ENCODE measurements at regions not wholly inside any gene's neighbourhood (a gene's known extent, or its start where the extent isn't known, plus 50 kb on each side); places are given as distances from the start of the nearest gene placed in this dataset.
A peak's percentile ranks its signal among the peaks of the same experiment; 100 is the strongest.
"Not testable (repeated sequence)": the region's sequence is repeated elsewhere in the genome, so short reads cannot be mapped to it uniquely, and the experiment has no call there.

- not testable (repeated sequence) for H4K20me1 ChIP-seq (ENCODE audit: insufficient read depth, low read length); H3K4me3 ChIP-seq (ENCODE audit: low read depth in 1 of 2, low read length in 2 of 2); DNase-seq; H3K36me3 ChIP-seq (ENCODE audit: insufficient read depth, low read length); H3K9ac ChIP-seq (ENCODE audit: low read depth, low read length); H3K4me1 ChIP-seq (ENCODE audit: insufficient read depth, low read length); H3K27me3 ChIP-seq (ENCODE audit: insufficient read depth, low read length, poor library complexity); H3K4me2 ChIP-seq (ENCODE audit: insufficient read depth, low read length); H3K79me2 ChIP-seq (ENCODE audit: insufficient read depth, low read length); H3K9me3 ChIP-seq (ENCODE audit: insufficient read depth, low read length, severe bottlenecking); ATAC-seq (ENCODE audit: insufficient read depth, low read depth); H2AFZ ChIP-seq (ENCODE audit: low read depth, low read length); H3K27ac ChIP-seq (ENCODE audit: low read length)
These were observed 4437.7 kb upstream of the TPTE start for GRCh38 chr21:6083574-6084120.

GRCh38 chr21:6086038-6086437 is 4435.3 kb upstream of the TPTE start:
- not testable (repeated sequence) for H3K27me3 ChIP-seq (ENCODE audit: insufficient read depth, low read length, poor library complexity); H3K27ac ChIP-seq (ENCODE audit: low read length); H3K4me2 ChIP-seq (ENCODE audit: insufficient read depth, low read length); ATAC-seq (ENCODE audit: insufficient read depth, low read depth); H3K79me2 ChIP-seq (ENCODE audit: insufficient read depth, low read length); H3K36me3 ChIP-seq (ENCODE audit: insufficient read depth, low read length); H2AFZ ChIP-seq (ENCODE audit: low read depth, low read length); H3K4me3 ChIP-seq (ENCODE audit: low read depth in 1 of 2, low read length in 2 of 2); H3K9me3 ChIP-seq (ENCODE audit: insufficient read depth, low read length, severe bottlenecking); H4K20me1 ChIP-seq (ENCODE audit: insufficient read depth, low read length); H3K9ac ChIP-seq (ENCODE audit: low read depth, low read length); DNase-seq; H3K4me1 ChIP-seq (ENCODE audit: insufficient read depth, low read length)

- not testable (repeated sequence) for H4K20me1 ChIP-seq (ENCODE audit: insufficient read depth, low read length); H3K9ac ChIP-seq (ENCODE audit: low read depth, low read length); H3K27ac ChIP-seq (ENCODE audit: low read length); ATAC-seq (ENCODE audit: insufficient read depth, low read depth); H3K4me3 ChIP-seq (ENCODE audit: low read depth in 1 of 2, low read length in 2 of 2); H2AFZ ChIP-seq (ENCODE audit: low read depth, low read length); H3K36me3 ChIP-seq (ENCODE audit: insufficient read depth, low read length); H3K4me1 ChIP-seq (ENCODE audit: insufficient read depth, low read length); H3K27me3 ChIP-seq (ENCODE audit: insufficient read depth, low read length, poor library complexity); H3K9me3 ChIP-seq (ENCODE audit: insufficient read depth, low read length, severe bottlenecking); DNase-seq; H3K79me2 ChIP-seq (ENCODE audit: insufficient read depth, low read length); H3K4me2 ChIP-seq (ENCODE audit: insufficient read depth, low read length)
These were observed 4433.7 kb upstream of the TPTE start for GRCh38 chr21:6087579-6088178.

- not testable (repeated sequence) for H3K4me2 ChIP-seq (ENCODE audit: insufficient read depth, low read length); H3K36me3 ChIP-seq (ENCODE audit: insufficient read depth, low read length); H4K20me1 ChIP-seq (ENCODE audit: insufficient read depth, low read length); H3K9me3 ChIP-seq (ENCODE audit: insufficient read depth, low read length, severe bottlenecking); DNase-seq; H3K9ac ChIP-seq (ENCODE audit: low read depth, low read length); H3K27ac ChIP-seq (ENCODE audit: low read length); H3K27me3 ChIP-seq (ENCODE audit: insufficient read depth, low read length, poor library complexity); ATAC-seq (ENCODE audit: insufficient read depth, low read depth); H3K4me1 ChIP-seq (ENCODE audit: insufficient read depth, low read length); H3K4me3 ChIP-seq (ENCODE audit: low read depth in 1 of 2, low read length in 2 of 2); H2AFZ ChIP-seq (ENCODE audit: low read depth, low read length); H3K79me2 ChIP-seq (ENCODE audit: insufficient read depth, low read length)
These were observed 4431.0 kb upstream of the TPTE start for GRCh38 chr21:6090286-6090908.

GRCh38 chr21:6091335-6092027 is 4429.9 kb upstream of the TPTE start:
- H3K27me3 ChIP-seq (ENCODE audit: insufficient read depth, low read length, poor library complexity); H3K9me3 ChIP-seq (ENCODE audit: insufficient read depth, low read length, severe bottlenecking); H3K4me2 ChIP-seq (ENCODE audit: insufficient read depth, low read length); H3K4me1 ChIP-seq (ENCODE audit: insufficient read depth, low read length); DNase-seq; H3K27ac ChIP-seq (ENCODE audit: low read length); H4K20me1 ChIP-seq (ENCODE audit: insufficient read depth, low read length); H2AFZ ChIP-seq (ENCODE audit: low read depth, low read length); H3K4me3 ChIP-seq (ENCODE audit: low read depth in 1 of 2, low read length in 2 of 2); H3K79me2 ChIP-seq (ENCODE audit: insufficient read depth, low read length); H3K9ac ChIP-seq (ENCODE audit: low read depth, low read length); ATAC-seq (ENCODE audit: insufficient read depth, low read depth); H3K36me3 ChIP-seq (ENCODE audit: insufficient read depth, low read length): not testable (repeated sequence)

- H3K4me3 ChIP-seq (ENCODE audit: low read depth in 1 of 2, low read length in 2 of 2); H3K27me3 ChIP-seq (ENCODE audit: insufficient read depth, low read length, poor library complexity); H3K4me1 ChIP-seq (ENCODE audit: insufficient read depth, low read length); DNase-seq; H3K36me3 ChIP-seq (ENCODE audit: insufficient read depth, low read length); H3K9ac ChIP-seq (ENCODE audit: low read depth, low read length); H3K27ac ChIP-seq (ENCODE audit: low read length); H3K9me3 ChIP-seq (ENCODE audit: insufficient read depth, low read length, severe bottlenecking); H3K4me2 ChIP-seq (ENCODE audit: insufficient read depth, low read length); H3K79me2 ChIP-seq (ENCODE audit: insufficient read depth, low read length); H4K20me1 ChIP-seq (ENCODE audit: insufficient read depth, low read length); ATAC-seq (ENCODE audit: insufficient read depth, low read depth); H2AFZ ChIP-seq (ENCODE audit: low read depth, low read length): not testable (repeated sequence)
These were observed 4429.0 kb upstream of the TPTE start for GRCh38 chr21:6092401-6092800.

GRCh38 chr21:6093419-6093818 is 4428.0 kb upstream of the TPTE start:
- not testable (repeated sequence) for H3K36me3 ChIP-seq (ENCODE audit: insufficient read depth, low read length); H4K20me1 ChIP-seq (ENCODE audit: insufficient read depth, low read length); H3K27me3 ChIP-seq (ENCODE audit: insufficient read depth, low read length, poor library complexity); H3K79me2 ChIP-seq (ENCODE audit: insufficient read depth, low read length); H2AFZ ChIP-seq (ENCODE audit: low read depth, low read length); H3K4me3 ChIP-seq (ENCODE audit: low read depth in 1 of 2, low read length in 2 of 2); H3K4me1 ChIP-seq (ENCODE audit: insufficient read depth, low read length); H3K27ac ChIP-seq (ENCODE audit: low read length); H3K4me2 ChIP-seq (ENCODE audit: insufficient read depth, low read length); H3K9me3 ChIP-seq (ENCODE audit: insufficient read depth, low read length, severe bottlenecking); H3K9ac ChIP-seq (ENCODE audit: low read depth, low read length)
- ATAC-seq (ENCODE audit: insufficient read depth, low read depth) (peak; percentile 90), DNase-seq (peak; percentile 76)

- ATAC-seq (ENCODE audit: insufficient read depth, low read depth): peak; percentile 52
- H3K27ac ChIP-seq (ENCODE audit: low read length); H3K4me3 ChIP-seq (ENCODE audit: low read depth in 1 of 2, low read length in 2 of 2): not testable (repeated sequence)
These were observed 4427.5 kb upstream of the TPTE start for GRCh38 chr21:6093870-6094269.

More at GRCh38 chr21:6093870-6094269, 4427.5 kb upstream of the TPTE start:
- DNase-seq: peak; percentile 20
- H3K36me3 ChIP-seq (ENCODE audit: insufficient read depth, low read length); H3K27me3 ChIP-seq (ENCODE audit: insufficient read depth, low read length, poor library complexity); H2AFZ ChIP-seq (ENCODE audit: low read depth, low read length); H3K9ac ChIP-seq (ENCODE audit: low read depth, low read length); H3K4me2 ChIP-seq (ENCODE audit: insufficient read depth, low read length); H4K20me1 ChIP-seq (ENCODE audit: insufficient read depth, low read length); H3K9me3 ChIP-seq (ENCODE audit: insufficient read depth, low read length, severe bottlenecking); H3K79me2 ChIP-seq (ENCODE audit: insufficient read depth, low read length); H3K4me1 ChIP-seq (ENCODE audit: insufficient read depth, low read length): not testable (repeated sequence)

Measured in DND-41 (cell line).